OCI-LY3 (cell line): ENCODE measurements at regions not wholly inside any gene's neighbourhood (a gene's known extent, or its start where the extent isn't known, plus 50 kb on each side); places are given as distances from the start of the nearest gene placed in this dataset.

Experiments used
- EZH2phosphoT487 ChIP-seq: fragments of 200-600 bp; shearing (Covaris generic); IDR thresholded peaks from 2 replicates; pipeline ENCODE4 v1.6.1; 2018; ENCODE audit warnings: antibody characterized with exemption, mixed run types, low read depth
- TF ChIP-seq, protein P1 (sequence below): fragments of 200-600, 300-600 bp; sonication (generic); IDR thresholded peaks from 2 replicates; pipeline ENCODE4 v1.5.1; 2014; ENCODE audit warnings: antibody characterized with exemption, low read length, low read depth

DNA sequence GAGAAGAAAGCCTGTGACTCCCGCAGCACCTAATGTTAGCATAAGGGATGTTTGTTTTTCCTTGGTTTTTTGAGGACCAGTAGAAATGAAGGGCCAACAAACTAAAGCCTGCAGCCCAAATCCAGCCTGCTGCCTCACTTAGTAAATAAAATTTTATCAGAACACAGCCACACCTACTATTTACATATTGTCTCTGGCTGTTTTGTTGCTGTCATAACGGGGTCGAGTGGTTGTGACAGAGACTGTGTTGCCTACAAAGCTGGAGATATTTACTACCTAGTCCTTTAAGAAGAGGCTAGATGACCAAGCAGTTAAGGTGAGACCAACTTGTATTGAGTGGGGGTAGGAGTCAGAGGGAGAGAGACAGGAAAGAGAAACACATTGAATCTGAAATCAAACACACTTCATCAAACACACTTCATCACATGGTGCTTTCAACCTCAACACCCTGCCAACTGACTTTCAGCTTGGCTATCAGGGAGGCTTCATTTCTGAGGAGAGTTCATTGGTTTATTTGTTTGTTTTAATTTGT lies 546.3 kb upstream of the CDH11 start:
- TF ChIP-seq, protein P1, sequence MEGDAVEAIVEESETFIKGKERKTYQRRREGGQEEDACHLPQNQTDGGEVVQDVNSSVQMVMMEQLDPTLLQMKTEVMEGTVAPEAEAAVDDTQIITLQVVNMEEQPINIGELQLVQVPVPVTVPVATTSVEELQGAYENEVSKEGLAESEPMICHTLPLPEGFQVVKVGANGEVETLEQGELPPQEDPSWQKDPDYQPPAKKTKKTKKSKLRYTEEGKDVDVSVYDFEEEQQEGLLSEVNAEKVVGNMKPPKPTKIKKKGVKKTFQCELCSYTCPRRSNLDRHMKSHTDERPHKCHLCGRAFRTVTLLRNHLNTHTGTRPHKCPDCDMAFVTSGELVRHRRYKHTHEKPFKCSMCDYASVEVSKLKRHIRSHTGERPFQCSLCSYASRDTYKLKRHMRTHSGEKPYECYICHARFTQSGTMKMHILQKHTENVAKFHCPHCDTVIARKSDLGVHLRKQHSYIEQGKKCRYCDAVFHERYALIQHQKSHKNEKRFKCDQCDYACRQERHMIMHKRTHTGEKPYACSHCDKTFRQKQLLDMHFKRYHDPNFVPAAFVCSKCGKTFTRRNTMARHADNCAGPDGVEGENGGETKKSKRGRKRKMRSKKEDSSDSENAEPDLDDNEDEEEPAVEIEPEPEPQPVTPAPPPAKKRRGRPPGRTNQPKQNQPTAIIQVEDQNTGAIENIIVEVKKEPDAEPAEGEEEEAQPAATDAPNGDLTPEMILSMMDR: no peak
- TF ChIP-seq EZH2phosphoT487: no peak
